ENCODE measurements at regions not wholly inside any gene's neighbourhood (a gene's known extent, or its start where the extent isn't known, plus 50 kb on each side); places are given as distances from the start of the nearest gene placed in this dataset.

- no peaks in the 10 kb centered on the region; the same call in 1 of the 2 replicates for H3K27me3 ChIP-seq (ENCODE audit: control insufficient read depth, insufficient read depth, low read length)
- POLR2A ChIA-PET: no interaction called here
- TF ChIP-seq CTCF (IDR thresholded peaks at IDR 0.05; ENCODE audit: insufficient read depth, low read depth, low read length): no peak
- no peak overlapping the region for H3K4me3 ChIP-seq (ENCODE audit: low read depth, low read length)
- CTCF ChIA-PET: no interaction called here
- DNase-seq (ENCODE audit: low read depth): no peak
- H3K36me3 ChIP-seq (ENCODE audit: control insufficient read depth, insufficient read depth, low read length): no peaks in the 10 kb centered on the region
Measured at GRCh38 chr3:193130576-193130975, 110.4 kb upstream of the PLAAT1 start.

DNA sequence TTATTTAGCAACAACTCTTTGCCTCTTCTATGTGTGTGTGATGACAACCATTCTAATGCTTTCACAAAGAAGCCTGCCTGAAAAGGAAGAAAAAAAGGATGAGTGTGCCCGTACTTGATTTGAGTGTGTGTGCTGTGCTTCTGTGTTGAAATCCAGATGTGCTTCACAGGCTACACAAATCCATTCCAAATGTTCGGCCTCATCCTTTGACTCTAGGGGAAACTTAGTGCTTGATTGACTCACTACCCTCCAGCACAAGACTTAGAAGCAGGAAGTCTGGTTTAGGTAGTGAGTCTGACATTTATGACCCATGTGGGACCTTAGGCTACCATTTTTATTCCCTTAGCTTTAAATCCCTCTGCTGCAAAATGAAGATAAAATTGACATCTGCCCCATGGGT is 108.8 kb upstream of the PLAAT1 start:
- CTCF ChIA-PET: no interaction called here
- POLR2A ChIA-PET: no interaction called here
- H3K36me3 ChIP-seq (ENCODE audit: control insufficient read depth, insufficient read depth, low read length): no peaks in the 10 kb centered on the region
- no peaks in the 10 kb centered on the region; the same call in 1 of the 2 replicates for H3K27me3 ChIP-seq (ENCODE audit: control insufficient read depth, insufficient read depth, low read length)
- DNase-seq (ENCODE audit: low read depth): no peak
- H3K4me3 ChIP-seq (ENCODE audit: low read depth, low read length): no peak overlapping the region
- TF ChIP-seq CTCF (IDR thresholded peaks at IDR 0.05; ENCODE audit: insufficient read depth, low read depth, low read length): no peak

GRCh38 chr3:193132964-193133363 is 108.1 kb upstream of the PLAAT1 start:
- no peaks in the 10 kb centered on the region for H3K36me3 ChIP-seq (ENCODE audit: control insufficient read depth, insufficient read depth, low read length)
- DNase-seq (ENCODE audit: low read depth): no peak
- H3K4me3 ChIP-seq (ENCODE audit: low read depth, low read length): no peak overlapping the region
- no peaks in the 10 kb centered on the region; the same call in 1 of the 2 replicates for H3K27me3 ChIP-seq (ENCODE audit: control insufficient read depth, insufficient read depth, low read length)
- POLR2A ChIA-PET: no interaction called here
- no peak for TF ChIP-seq CTCF (IDR thresholded peaks at IDR 0.05; ENCODE audit: insufficient read depth, low read depth, low read length)
- CTCF ChIA-PET: no interaction called here

DNA sequence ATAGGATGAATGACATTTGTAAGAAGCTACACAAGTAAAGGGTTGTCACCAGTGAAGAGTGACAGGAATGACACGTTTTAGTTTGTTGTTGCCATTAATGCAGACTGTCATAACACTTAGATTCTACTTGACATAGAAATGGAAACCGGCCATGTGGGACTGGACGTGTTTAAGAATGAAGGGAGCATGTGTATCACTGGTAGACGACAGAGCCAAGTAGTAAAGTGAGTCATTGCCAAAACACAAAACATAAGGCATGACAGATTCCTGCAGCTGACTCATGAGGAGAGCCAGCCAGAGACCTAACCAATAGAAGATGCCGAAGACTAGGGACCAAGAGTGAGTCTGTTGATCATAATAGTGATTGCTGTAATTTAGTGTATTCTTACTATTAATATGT is 106.2 kb upstream of the PLAAT1 start:
- Histone ChIP-seq H3K4me3 (ENCODE audit: low read depth, low read length) (no peak overlapping the region), H3K27me3 (ENCODE audit: control insufficient read depth, insufficient read depth, low read length) (no peaks in the 10 kb centered on the region; the same call in 1 of the 2 replicates), H3K36me3 (ENCODE audit: control insufficient read depth, insufficient read depth, low read length) (no peaks in the 10 kb centered on the region)
- ChIA-PET POLR2A (no interaction called here), CTCF (no interaction called here)
- no peak for TF ChIP-seq CTCF (IDR thresholded peaks at IDR 0.05; ENCODE audit: insufficient read depth, low read depth, low read length)
- DNase-seq (ENCODE audit: low read depth): peak; percentile 36

- DNase-seq (ENCODE audit: low read depth): no peak
- ChIA-PET POLR2A (no interaction called here), CTCF (no interaction called here)
- TF ChIP-seq CTCF (IDR thresholded peaks at IDR 0.05; ENCODE audit: insufficient read depth, low read depth, low read length): no peak
- no peaks in the 10 kb centered on the region for H3K27me3 ChIP-seq (ENCODE audit: control insufficient read depth, insufficient read depth, low read length)
- no peaks in the 10 kb centered on the region for H3K36me3 ChIP-seq (ENCODE audit: control insufficient read depth, insufficient read depth, low read length)
- no peak overlapping the region for H3K4me3 ChIP-seq (ENCODE audit: low read depth, low read length)
Measured at GRCh38 chr3:193140381-193140780, 100.6 kb upstream of the PLAAT1 start.
